ENCODE measurements at regions not wholly inside any gene's neighbourhood (a gene's known extent, or its start where the extent isn't known, plus 50 kb on each side); places are given as distances from the start of the nearest gene placed in this dataset.

GRCh38 chr15:75145027-75145841, 56.4 kb upstream of the C15orf39 start (continued):
- TF ChIP-seq ZBTB40 (IDR thresholded peaks at IDR 0.05) (no peak), ZBTB40 (CRISPR knock-in tag; IDR thresholded peaks at IDR 0.05) (peak; percentile 28; the same call in 1 of the 2 replicates), ZNF775 (CRISPR knock-in tag; IDR thresholded peaks at IDR 0.05; ENCODE audit: borderline replicate concordance) (no peak), ZNF276 (CRISPR knock-in tag; IDR thresholded peaks at IDR 0.05; ENCODE audit: low read depth) (peak; percentile 75; the same call in 1 of the 2 replicates), ZSCAN22 (CRISPR knock-in tag; IDR thresholded peaks at IDR 0.05) (no peak), ATF6 (CRISPR knock-in tag; conservative IDR thresholded peaks at IDR 0.05) (no peak), ZNF18 (CRISPR knock-in tag; IDR thresholded peaks at IDR 0.05; ENCODE audit: insufficient replicate concordance) (no peak), TBP (CRISPR knock-in tag; IDR thresholded peaks at IDR 0.05) (no peak), ZFP91 (CRISPR knock-in tag; IDR thresholded peaks at IDR 0.05; ENCODE audit: borderline replicate concordance) (peak; percentile 83), ETV5 (CRISPR knock-in tag; IDR thresholded peaks at IDR 0.05; ENCODE audit: borderline replicate concordance) (no peak), ZNF383 (CRISPR knock-in tag; IDR thresholded peaks at IDR 0.05; ENCODE audit: borderline replicate concordance) (peak; percentile 77; the same call in 1 of the 2 replicates)

Measured in HepG2 (cell line).